Panc1 (cell line): ENCODE measurements at regions not wholly inside any gene's neighbourhood (a gene's known extent, or its start where the extent isn't known, plus 50 kb on each side); places are given as distances from the start of the nearest gene placed in this dataset.

Source experiments
- ATAC-seq: fragments of 200-7000 bp; cut with Tn5 transposase; 2 replicates; pipeline ENCODE4 v1.9.1; 2020; ENCODE audit warnings: mild to moderate bottlenecking, moderate library complexity
- BruUV-seq: library from RNA; stranded (reverse); fragments of 400-500 nt; replicated peaks from 2 replicates; lab custom pipeline; 2021; lab: Mats Ljungman, UMichigan
- CTCF ChIA-PET: fragments of 300-600 bp; sonication (Branson Sonifier 250); formaldehyde crosslinking; loops from one replicate; lab custom pipeline; 2022; ENCODE audit warnings: antibody characterized with exemption; lab: Charles Lee
- POLR2A ChIA-PET: fragments of 300-600 bp; sonication (Branson Sonifier 250); formaldehyde crosslinking; loops from one replicate; lab custom pipeline; 2022; ENCODE audit warnings: antibody characterized with exemption; lab: Charles Lee
- DNase-seq: peaks from one replicate; pipeline ENCODE4 v3.0.0-alpha.2; 2010; ENCODE audit warnings: low read depth, low spot score
- H3K27ac ChIP-seq: 2 replicates; pipeline ENCODE4 v1.5.1; 2011; ENCODE audit warnings: mild to moderate bottlenecking, low read length, inconsistent platforms
- H3K27me3 ChIP-seq: fragments of 200-500 bp; sonication (Bioruptor generic); 2 replicates; pipeline ENCODE4 v1.6.0; 2014; ENCODE audit warnings: low read length, inconsistent platforms; ENCODE audit not compliant: control insufficient read depth, insufficient read depth
- H3K36me3 ChIP-seq: fragments of 200-500 bp; sonication (Bioruptor generic); 2 replicates; pipeline ENCODE4 v1.5.1; 2014; ENCODE audit warnings: inconsistent platforms, mild to moderate bottlenecking, low read length, moderate library complexity; ENCODE audit not compliant: control insufficient read depth, insufficient read depth
- H3K4me1 ChIP-seq: 2 replicates; pipeline ENCODE4 v1.5.1; 2011; ENCODE audit warnings: inconsistent platforms, mild to moderate bottlenecking, low read length, moderate library complexity; ENCODE audit not compliant: control insufficient read depth, insufficient read depth
- H3K4me3 ChIP-seq, 2 experiments: 2 replicates each; pipeline ENCODE4 v1.5.1; 2011 to 2012; ENCODE audit warnings: low read depth in 2 of 2, low read length in 2 of 2, mild to moderate bottlenecking in 2 of 2, inconsistent platforms in 1 of 2, moderate library complexity in 1 of 2
- H3K9me3 ChIP-seq: fragments of 200-500 bp; sonication (Bioruptor generic); 2 replicates; pipeline ENCODE4 v1.5.1; 2014; ENCODE audit warnings: low read depth, mild to moderate bottlenecking, inconsistent platforms, low read length, moderate library complexity; ENCODE audit not compliant: control insufficient read depth, insufficient read depth
- CTCF ChIP-seq: fragments of 450-650 bp; IDR thresholded peaks from 2 replicates; pipeline ENCODE4 v1.5.1; 2017; ENCODE audit warnings: mild to moderate bottlenecking
- POLR2AphosphoS5 ChIP-seq: IDR thresholded peaks from 2 replicates; pipeline ENCODE4 v1.6.1; 2012; ENCODE audit warnings: mild to moderate bottlenecking, low read depth, low read length, moderate library complexity
- REST ChIP-seq, 2 experiments: IDR thresholded peaks; 2 replicates each; pipeline ENCODE4 v1.6.1; 2011 to 2012; ENCODE audit warnings: low read depth in 2 of 2, control low read depth in 1 of 2, low read length in 1 of 2, mild to moderate bottlenecking in 1 of 2, moderate library complexity in 1 of 2; ENCODE audit not compliant: insufficient read depth in 1 of 2
- SIN3A ChIP-seq: IDR thresholded peaks from 2 replicates; pipeline ENCODE4 v1.6.1; 2012; ENCODE audit warnings: low read depth, mild to moderate bottlenecking, low read length, moderate library complexity, borderline replicate concordance; ENCODE audit not compliant: insufficient read depth
- TCF7L2 ChIP-seq: IDR thresholded peaks from 2 replicates; pipeline ENCODE4 v1.6.1; 2011; ENCODE audit warnings: mild to moderate bottlenecking, low read depth, low read length, inconsistent platforms
- in situ Hi-C: cut with HindIII; loops from 2 replicates; pipeline ENCODE4 v1.10.0; 2016; ENCODE audit warnings: low sequenced_read_pairs, low pct_unique_long_range_greater_than_20kb
- intact Hi-C: fragments of 100-400 bp; cut with micrococcal nuclease; formaldehyde crosslinking; loops from one replicate; pipeline ENCODE4 v1.10.0; 2022; ENCODE audit not compliant: unreplicated experiment

- no TSS peak for BruUV-seq
- CTCF ChIA-PET: no interaction called here
- POLR2A ChIA-PET: no interaction called here
- Histone ChIP-seq H3K27me3 (no peaks in the 10 kb centered on the region), H3K36me3 (no peaks in the 10 kb centered on the region), H3K4me3 (no peak overlapping the region), H3K9me3 (no peaks in the 10 kb centered on the region), H3K4me1 (peaks cover 3% of the 10 kb centered on the region; the same call in 1 of the 2 replicates), H3K27ac (no peak overlapping the region)
- DNase-seq (no peak), ATAC-seq (no peak)
- intact Hi-C loops: no loop called here
- in situ Hi-C loops: no loop called here
- no peak for TF ChIP-seq TCF7L2
- no peak for TF ChIP-seq REST (IDR thresholded peaks at IDR 0.05; ENCODE audit: insufficient read depth in 1 of 2, low read depth in 2 of 2, low read length in 1 of 2)
- no peak for TF ChIP-seq POLR2AphosphoS5
- no peak for TF ChIP-seq SIN3A
- no peak for TF ChIP-seq CTCF
Observed at GRCh38 chr18:31223371-31223770, 60.7 kb upstream of the DSC1 start.

- TF ChIP-seq TCF7L2: peak; percentile 35; the same call in 1 of the 2 replicates
- TF ChIP-seq POLR2AphosphoS5: no peak
- no peak for TF ChIP-seq REST (IDR thresholded peaks at IDR 0.05; ENCODE audit: insufficient read depth in 1 of 2, low read depth in 2 of 2, low read length in 1 of 2)
- TF ChIP-seq CTCF: no peak
- TF ChIP-seq SIN3A: no peak
- POLR2A ChIA-PET: no interaction called here
- CTCF ChIA-PET: no interaction called here
- DNase-seq (no peak), ATAC-seq (peak; percentile 82)
- Histone ChIP-seq H3K9me3 (no peaks in the 10 kb centered on the region), H3K27ac (no peak overlapping the region), H3K4me1 (peaks cover 3% of the 10 kb centered on the region; the same call in 1 of the 2 replicates), H3K4me3 (no peak overlapping the region), H3K27me3 (no peaks in the 10 kb centered on the region), H3K36me3 (no peaks in the 10 kb centered on the region)
- intact Hi-C loops (no loop called here), in situ Hi-C loops (no loop called here)
- no TSS peak for BruUV-seq
Observed at GRCh38 chr18:31225668-31226067, 63.0 kb upstream of the DSC1 start.
